ENCODE measurements at regions not wholly inside any gene's neighbourhood (a gene's known extent, or its start where the extent isn't known, plus 50 kb on each side); places are given as distances from the start of the nearest gene placed in this dataset.

- DNase-seq (ENCODE audit: low spot score): no peak
Observed at GRCh38 chr20:39106791-39107190, 144.6 kb downstream of the DHX35 start.

GRCh38 chr20:39105551-39105950 is 143.4 kb downstream of the DHX35 start:
- DNase-seq (ENCODE audit: low spot score): no peak

- DNase-seq (ENCODE audit: low spot score): no peak
Observed at GRCh38 chr20:39103732-39104131, 141.6 kb downstream of the DHX35 start.

DNA sequence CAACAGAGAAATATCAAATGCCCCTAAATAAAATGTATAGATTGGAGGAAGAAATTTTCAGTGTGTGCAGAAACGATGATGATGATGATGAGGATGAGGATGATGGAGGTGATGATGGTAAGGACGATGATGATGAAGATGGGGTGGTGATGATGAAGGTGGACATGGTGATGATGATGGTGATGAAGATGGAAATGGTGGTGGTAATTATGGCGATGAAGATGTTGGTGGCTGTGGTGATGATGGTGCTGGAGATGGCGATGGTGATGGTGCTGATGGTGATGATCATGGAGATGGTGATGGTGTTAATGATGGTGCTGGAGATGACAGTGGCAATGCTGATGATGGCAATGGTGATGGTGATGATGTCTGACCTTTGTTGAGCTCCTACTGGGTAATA is 141.2 kb downstream of the DHX35 start:
- DNase-seq (ENCODE audit: low spot score): no peak

DNA sequence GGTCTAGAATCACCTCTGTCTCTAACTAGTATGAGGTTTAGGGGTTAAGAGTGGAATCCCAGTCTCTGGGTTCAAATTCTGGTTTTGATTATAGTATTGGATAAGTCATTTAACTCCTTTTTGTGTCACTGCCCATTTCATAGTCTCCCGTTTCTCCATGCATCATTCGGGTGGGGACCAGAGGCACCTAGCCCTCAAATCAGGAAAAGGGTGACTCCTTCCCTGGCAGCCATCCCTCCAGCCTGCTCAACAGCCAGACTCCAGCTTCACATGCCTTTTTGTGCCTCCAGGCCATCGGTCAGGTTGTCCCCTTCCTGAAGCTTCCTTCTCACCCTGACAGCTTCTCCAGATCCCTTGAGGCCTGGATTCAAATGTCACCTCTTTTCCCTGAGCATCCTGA is 139.8 kb downstream of the DHX35 start:
- no peak for DNase-seq (ENCODE audit: low spot score)

GRCh38 chr20:39100691-39101090 is 138.5 kb downstream of the DHX35 start:
- no peak for DNase-seq (ENCODE audit: low spot score)

DNA sequence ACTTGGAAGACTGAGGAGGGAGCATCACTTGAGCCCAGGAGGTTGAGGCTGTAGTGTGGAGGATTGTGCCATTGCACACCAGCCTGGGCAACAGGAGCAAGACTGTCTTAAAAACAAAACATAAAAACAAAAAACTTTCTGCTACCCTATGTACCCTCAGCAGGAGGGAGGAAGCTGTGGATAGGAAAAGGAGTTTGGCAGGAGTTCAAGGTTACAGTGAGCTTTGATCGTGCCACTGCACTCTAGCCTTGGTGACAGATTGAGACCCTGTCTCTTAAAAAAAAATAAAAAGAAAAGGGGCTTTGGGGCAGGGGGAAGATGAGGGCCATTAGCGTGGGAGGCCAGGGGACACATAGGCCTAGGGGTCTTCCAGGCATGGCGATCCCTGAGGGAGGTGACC is 135.7 kb downstream of the DHX35 start:
- DNase-seq (ENCODE audit: low spot score): no peak

- no peak for DNase-seq (ENCODE audit: low spot score)
Observed at GRCh38 chr20:39095870-39096269, 133.7 kb downstream of the DHX35 start.

DNA sequence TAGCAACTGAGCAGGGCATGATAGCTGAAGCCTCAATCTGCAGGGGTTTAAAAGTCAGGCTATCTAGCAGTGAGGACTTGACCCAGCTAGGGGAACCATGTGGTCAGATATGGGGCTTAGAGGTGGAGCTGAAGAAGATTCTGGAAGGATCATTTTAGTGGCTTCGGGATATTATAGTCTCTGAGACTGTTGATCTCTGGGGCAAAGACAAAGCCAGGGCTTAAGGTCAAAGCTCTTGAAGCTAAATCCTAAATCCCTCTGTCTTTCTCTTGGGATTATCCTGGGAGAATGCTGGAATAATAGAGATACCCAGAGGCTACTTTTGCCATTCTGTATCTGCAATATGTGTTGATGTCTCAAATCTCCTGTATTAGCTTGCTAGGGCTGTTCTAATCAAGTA is 132.2 kb downstream of the DHX35 start:
- DNase-seq (ENCODE audit: low spot score): no peak

GRCh38 chr20:39092733-39093410 is 130.7 kb downstream of the DHX35 start:
- no peak for DNase-seq (ENCODE audit: low spot score)

DNA sequence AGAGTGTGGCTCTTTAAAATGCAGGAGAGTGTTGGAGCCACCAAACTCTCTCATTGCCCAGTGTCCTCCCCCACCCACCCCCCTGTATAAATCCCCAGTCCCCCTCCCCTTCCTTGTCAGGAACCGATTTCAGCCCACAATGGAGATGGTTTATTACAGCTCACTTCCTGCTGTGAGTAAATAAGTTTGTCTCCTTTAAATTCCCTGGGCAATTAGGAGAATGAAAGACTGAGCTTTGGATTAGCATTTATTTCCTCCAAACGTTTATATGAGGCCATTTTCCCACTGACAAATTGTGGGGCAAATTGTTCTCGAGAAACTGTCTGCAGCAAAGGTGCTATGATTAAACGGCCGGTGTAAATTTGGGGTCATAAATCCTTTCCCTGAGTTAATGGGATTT is 128.8 kb downstream of the DHX35 start:
- no peak for DNase-seq (ENCODE audit: low spot score)

DNA sequence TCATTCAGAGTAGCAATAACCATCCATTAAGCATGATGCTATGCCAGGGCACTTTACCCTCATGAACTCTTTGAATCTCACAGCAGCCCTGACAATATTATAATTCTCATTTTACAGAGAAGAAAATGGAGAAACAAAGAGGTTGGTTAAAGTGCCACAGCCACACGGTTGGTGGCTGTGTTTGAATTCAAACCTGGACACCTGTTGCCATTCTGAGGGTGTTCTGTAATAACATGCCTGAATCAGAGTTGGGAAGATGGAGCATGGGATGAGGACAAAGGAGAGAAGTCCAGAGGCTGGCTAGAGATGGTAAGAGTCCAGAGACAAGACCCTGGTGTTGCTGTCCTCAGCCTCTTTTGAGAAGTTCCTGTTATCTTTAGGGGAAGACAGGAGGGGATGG is 127.7 kb downstream of the DHX35 start:
- DNase-seq (ENCODE audit: low spot score): no peak

All from Ammon's horn (tissue), 1 donor.